ENCODE measurements at regions not wholly inside any gene's neighbourhood (a gene's known extent, or its start where the extent isn't known, plus 50 kb on each side); places are given as distances from the start of the nearest gene placed in this dataset.

DNA sequence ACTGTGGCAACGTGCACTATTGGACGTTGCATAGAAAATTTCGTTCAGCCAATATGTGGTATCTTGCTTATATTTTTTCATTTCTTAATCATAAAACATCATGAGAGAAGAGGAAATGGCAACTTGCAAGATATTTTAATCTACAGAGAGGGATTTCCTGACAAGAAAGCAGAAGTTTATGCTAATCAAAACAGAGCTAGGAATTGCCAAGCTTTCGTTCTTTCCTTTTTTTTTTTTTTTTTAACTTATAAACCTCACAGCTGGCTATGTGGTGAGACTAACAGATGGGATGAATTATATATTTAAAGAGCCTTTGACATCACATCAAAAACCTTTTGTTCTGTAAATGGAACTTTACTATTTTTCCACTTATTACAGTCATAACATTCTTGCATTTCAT is 1136.9 kb upstream of the TMEFF2 start:
- TF ChIP-seq POLR2A (IDR thresholded peaks at IDR 0.05; ENCODE audit: low read depth, low read length), result no peak
- TF ChIP-seq POLR2AphosphoS5 (IDR thresholded peaks at IDR 0.05; ENCODE audit: low read depth, low read length), result no peak
- TF ChIP-seq TAF1 (IDR thresholded peaks at IDR 0.05; ENCODE audit: borderline replicate concordance, low read depth, low read length), result no peak

Measured in GM12892 (cell line).